Stomach (tissue), 8 donors: ENCODE measurements at regions not wholly inside any gene's neighbourhood (a gene's known extent, or its start where the extent isn't known, plus 50 kb on each side); places are given as distances from the start of the nearest gene placed in this dataset.

ENCODE experiments used
- DNase-seq, 2 donors: peaks; one replicate each; pipeline versions ENCODE4 v3.0.0 to v3.0.0-alpha.2; 2013 to 2019
- H3K27ac ChIP-seq, 5 donors: fragments of 200-600 bp in 4 of 5; sonication (generic) in 4 of 5; one replicate each; pipeline ENCODE4 v1.5.1; 2013 to 2019; ENCODE audit warnings: mild to moderate bottlenecking in 1 of 5, moderate library complexity in 1 of 5
- H3K27me3 ChIP-seq, 3 donors: fragments of 200-600 bp; sonication (generic); one replicate each; pipeline ENCODE4 v1.5.1; 2017 to 2019; ENCODE audit warnings: mixed run types in 1 of 3
- H3K36me3 ChIP-seq, 4 donors: fragments of 200-600 bp; sonication (generic); 1 replicate in 3 of 4; 2 replicates in 1 of 4; pipeline ENCODE4 v1.5.1; 2016 to 2019
- H3K4me1 ChIP-seq, 4 donors: fragments of 200-600 bp; sonication (generic); one replicate each; pipeline ENCODE4 v1.5.1; 2016 to 2019
- H3K4me3 ChIP-seq, 4 donors: fragments of 200-600 bp; sonication (generic) in 3 of 4; one replicate each; pipeline ENCODE4 v1.5.1; 2016 to 2019; ENCODE audit warnings: mild to moderate bottlenecking in 1 of 4
- H3K9me3 ChIP-seq, 4 donors: fragments of 200-600 bp; sonication (generic); one replicate each; pipeline ENCODE4 v1.5.1; 2016 to 2019
- CTCF ChIP-seq, 7 experiments: fragments of 450-650 bp in 4 of 7; fragments of 200-600 bp in 3 of 7; sonication (generic) in 3 of 7; IDR thresholded peaks; one replicate each; pipeline ENCODE4 v1.5.1; 2016 to 2019; ENCODE audit warnings: antibody characterized with exemption in 7 of 7, control low read depth in 2 of 7, mild to moderate bottlenecking in 1 of 7
- EP300 ChIP-seq: sonication (generic); formaldehyde crosslinking; IDR thresholded peaks from one replicate; pipeline ENCODE4 v1.6.1; 2017; ENCODE audit warnings: antibody characterized with exemption
- POLR2A ChIP-seq, 4 donors: fragments of 450-650 bp; IDR thresholded peaks; one replicate each; pipeline ENCODE4 v1.6.1; 2016; ENCODE audit warnings: antibody characterized with exemption in 4 of 4, control low read depth in 2 of 4, mild to moderate bottlenecking in 1 of 4, moderate library complexity in 1 of 4
- POLR2AphosphoS5 ChIP-seq, 3 donors: sonication (generic); formaldehyde crosslinking; IDR thresholded peaks; one replicate each; pipeline ENCODE4 v1.6.1; 2016; ENCODE audit warnings: antibody characterized with exemption in 3 of 3
- WGBS, 5 donors: extraction: QIAGEN DNeasy Blood & Tissue Kit in 3 of 5; methylation state at CpG; one replicate each; pipeline versions ENCODE4 v1.1.5 to v1.1.7; 2013 to 2018; 5-methylcytosine and 5-hydroxymethylcytosine counted together
- intact Hi-C: fragments of 100-400 bp; cut with DNase I; formaldehyde crosslinking; loops from one replicate; pipeline ENCODE4 v1.15.1; 2023; ENCODE audit warnings: low total_unique reads
- donor health status: healthy with polysubstance abuse.
- donor health status: Bipolar disorder and iron deficiency.
- donor health status: healthy.

GRCh38 chr10:128813574-128813973, 653.5 kb upstream of the MGMT start:
- intact Hi-C loops: no loop called here
- no peak overlapping the region for H3K27ac ChIP-seq
- H3K4me1 ChIP-seq: no peaks in the 10 kb centered on the region
- 29 to 60% (median 39%) methylated on average over 3 of the region's 3 CpGs for WGBS, 5 donors
- no peaks in the 10 kb centered on the region for H3K9me3 ChIP-seq
- TF ChIP-seq CTCF (IDR thresholded peaks at IDR 0.05) (no peak), POLR2A (IDR thresholded peaks at IDR 0.05) (no peak)
- H3K36me3 ChIP-seq: no peaks in the 10 kb centered on the region
- no peaks in the 10 kb centered on the region for H3K27me3 ChIP-seq
- no peak for DNase-seq
- H3K4me3 ChIP-seq: no peak overlapping the region

GRCh38 chr10:128814024-128814423, 653.0 kb upstream of the MGMT start:
- Histone ChIP-seq H3K4me1 (no peaks in the 10 kb centered on the region), H3K27me3 (no peaks in the 10 kb centered on the region), H3K27ac (no peak overlapping the region), H3K36me3 (no peaks in the 10 kb centered on the region), H3K9me3 (no peaks in the 10 kb centered on the region), H3K4me3 (no peak overlapping the region)
- no peak for DNase-seq
- intact Hi-C loops: no loop called here
- TF ChIP-seq CTCF (IDR thresholded peaks at IDR 0.05) (no peak), POLR2A (IDR thresholded peaks at IDR 0.05) (no peak), EP300 (no peak), POLR2AphosphoS5 (IDR thresholded peaks at IDR 0.05) (no peak)
- WGBS, 5 donors: 87 to 93% (median 91%) methylated on average over 10 to 12 of the region's 12 CpGs

- no peaks in the 10 kb centered on the region for H3K4me1 ChIP-seq
- no peak for TF ChIP-seq EP300
- TF ChIP-seq POLR2A (IDR thresholded peaks at IDR 0.05): no peak
- no peak for TF ChIP-seq POLR2AphosphoS5 (IDR thresholded peaks at IDR 0.05)
- no peak for TF ChIP-seq CTCF (IDR thresholded peaks at IDR 0.05)
- intact Hi-C loops: no loop called here
- H3K9me3 ChIP-seq: no peaks in the 10 kb centered on the region
- no peak overlapping the region for H3K27ac ChIP-seq
- H3K27me3 ChIP-seq: no peaks in the 10 kb centered on the region
- no peak overlapping the region for H3K4me3 ChIP-seq
- 67 to 87% (median 83%) methylated on average over 4 of the region's 4 CpGs for WGBS, 5 donors
- no peak for DNase-seq
- no peaks in the 10 kb centered on the region for H3K36me3 ChIP-seq
Observed at GRCh38 chr10:128814782-128815181, 652.3 kb upstream of the MGMT start.

- WGBS, 5 donors: 71 to 93% (median 73%) methylated on average over 2 of the region's 2 CpGs
- TF ChIP-seq POLR2AphosphoS5 (IDR thresholded peaks at IDR 0.05) (no peak), POLR2A (IDR thresholded peaks at IDR 0.05) (no peak), EP300 (no peak), CTCF (IDR thresholded peaks at IDR 0.05) (no peak)
Observed at GRCh38 chr10:128816726-128817125, 650.3 kb upstream of the MGMT start.

More at GRCh38 chr10:128816726-128817125, 650.3 kb upstream of the MGMT start:
- H3K9me3 ChIP-seq: no peaks in the 10 kb centered on the region
- H3K4me3 ChIP-seq: no peak overlapping the region
- H3K36me3 ChIP-seq: no peaks in the 10 kb centered on the region
- no peak for DNase-seq
- intact Hi-C loops: no loop called here
- H3K27me3 ChIP-seq: no peaks in the 10 kb centered on the region
- H3K4me1 ChIP-seq: no peaks in the 10 kb centered on the region
- no peak overlapping the region for H3K27ac ChIP-seq
